SH-SY5Y (cell line): ENCODE measurements at regions not wholly inside any gene's neighbourhood (a gene's known extent, or its start where the extent isn't known, plus 50 kb on each side); places are given as distances from the start of the nearest gene placed in this dataset.

Experiments used
- GATA2 ChIP-seq: IDR thresholded peaks from 2 replicates; pipeline ENCODE4 v1.6.1; 2011; ENCODE audit warnings: mild to moderate bottlenecking, low read depth, low read length
- GATA3 ChIP-seq: IDR thresholded peaks from 2 replicates; pipeline ENCODE4 v1.6.1; 2011; ENCODE audit warnings: low read depth, mild to moderate bottlenecking, low read length, moderate library complexity

- TF ChIP-seq GATA2 (no peak), GATA3 (no peak)
Observed at GRCh38 chr12:43237238-43237879, 314.6 kb downstream of the ADAMTS20 start.
